AG04449 (cell line): ENCODE measurements at regions not wholly inside any gene's neighbourhood (a gene's known extent, or its start where the extent isn't known, plus 50 kb on each side); places are given as distances from the start of the nearest gene placed in this dataset.
"Not testable (repeated sequence)": the region's sequence is repeated elsewhere in the genome, so short reads cannot be mapped to it uniquely, and the experiment has no call there.

ENCODE experiments used
- CTCF ChIA-PET: fragments of 350-600 bp; formaldehyde crosslinking; extraction: SDS; loops from one replicate; lab custom pipeline; 2021; ENCODE audit warnings: antibody characterized with exemption; lab: Yijun Ruan, JAX
- POLR2A ChIA-PET: fragments of 400-600, 350-600 bp; formaldehyde crosslinking; extraction: SDS; loops from one replicate; lab custom pipeline; 2020; ENCODE audit warnings: antibody characterized with exemption, inconsistent platforms; lab: Yijun Ruan, JAX
- DNase-seq: peaks from one replicate; pipeline ENCODE4 v3.0.0-alpha.2; 2010; ENCODE audit warnings: low read depth, low spot score
- H3K4me3 ChIP-seq: 2 replicates; pipeline ENCODE4 v1.5.1; 2011; ENCODE audit warnings: low read depth, mild to moderate bottlenecking, control low read depth, low read length
- CTCF ChIP-seq: IDR thresholded peaks from one replicate; pipeline ENCODE4 v1.5.1; 2011; ENCODE audit warnings: mild to moderate bottlenecking, moderate library complexity, low read length, control low read depth, inconsistent platforms; ENCODE audit not compliant: insufficient read depth; ENCODE audit errors: missing control alignments

DNA sequence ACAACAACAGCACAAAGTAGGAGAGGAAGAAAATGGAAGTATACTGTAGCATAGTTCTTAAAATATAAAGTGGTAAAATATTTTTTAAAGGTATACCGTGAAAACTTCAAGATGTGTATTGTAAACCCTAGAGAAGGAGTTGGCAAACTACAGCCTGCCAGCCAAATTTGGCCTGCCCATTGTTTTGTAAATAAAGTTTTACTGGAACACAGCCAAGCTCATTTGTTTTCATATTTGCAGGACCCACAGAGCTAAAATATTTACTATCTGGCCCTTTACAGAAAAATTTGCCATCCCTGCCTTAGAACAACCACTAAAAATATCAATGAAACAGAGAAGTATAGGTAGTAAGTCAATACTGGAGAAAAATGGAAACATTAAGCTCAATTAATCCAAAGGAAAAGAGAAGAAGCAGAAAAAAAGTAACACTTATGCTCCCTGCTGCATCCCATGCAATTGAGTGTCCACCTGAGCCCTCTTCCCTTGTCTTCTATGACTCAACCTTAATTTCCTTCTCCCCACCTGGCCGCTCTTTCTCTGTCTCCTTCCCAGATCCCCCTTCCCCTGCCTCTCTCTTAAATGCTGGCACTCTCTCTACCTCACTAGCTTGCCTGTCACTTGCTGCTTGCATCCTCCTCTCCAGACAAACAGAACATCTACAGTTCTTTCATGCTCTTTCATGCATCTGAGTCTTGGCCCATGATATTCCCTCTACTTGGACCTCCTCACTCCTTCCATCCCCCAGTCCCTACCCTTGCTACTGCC is 50.6 kb upstream of the FER start:
- no peak for TF ChIP-seq CTCF
- POLR2A ChIA-PET, result no interaction called here
- no peak for DNase-seq
- CTCF ChIA-PET, result interaction anchor here (2.0 kb wide), 1 partner anchor 16 kb away, joined by 9 read pairs; no protein-coding TSS in a partner anchor
- H3K4me3 ChIP-seq, result no peak overlapping the region

GRCh38 chr5:108696407-108696806 is 51.3 kb upstream of the FER start:
- DNase-seq, result no peak
- ChIA-PET POLR2A (no interaction called here), CTCF (no interaction called here)
- no peak for TF ChIP-seq CTCF
- no peak overlapping the region for H3K4me3 ChIP-seq

- CTCF ChIA-PET, result interaction anchor here (1.0 kb wide), 1 partner anchor 22 kb away, joined by 3 read pairs; no protein-coding TSS in a partner anchor
- no peak for TF ChIP-seq CTCF
- no peak for DNase-seq
- POLR2A ChIA-PET, result no interaction called here
- H3K4me3 ChIP-seq, result no peak overlapping the region
Measured at GRCh38 chr5:108688485-108688884, 59.2 kb upstream of the FER start.

- H3K4me3 ChIP-seq, result no peak overlapping the region
- TF ChIP-seq CTCF, result no peak
- no peak for DNase-seq
- ChIA-PET CTCF (interaction anchor here (1.0 kb wide), 1 partner anchor 23 kb away, joined by 3 read pairs; no protein-coding TSS in a partner anchor), POLR2A (no interaction called here)
Measured at GRCh38 chr5:108687595-108688200, 60.0 kb upstream of the FER start.

GRCh38 chr5:108686676-108687075 is 61.0 kb upstream of the FER start:
- DNase-seq, result no peak
- POLR2A ChIA-PET, result no interaction called here
- no peak for TF ChIP-seq CTCF
- no peak overlapping the region for H3K4me3 ChIP-seq
- CTCF ChIA-PET, result no interaction called here

DNA sequence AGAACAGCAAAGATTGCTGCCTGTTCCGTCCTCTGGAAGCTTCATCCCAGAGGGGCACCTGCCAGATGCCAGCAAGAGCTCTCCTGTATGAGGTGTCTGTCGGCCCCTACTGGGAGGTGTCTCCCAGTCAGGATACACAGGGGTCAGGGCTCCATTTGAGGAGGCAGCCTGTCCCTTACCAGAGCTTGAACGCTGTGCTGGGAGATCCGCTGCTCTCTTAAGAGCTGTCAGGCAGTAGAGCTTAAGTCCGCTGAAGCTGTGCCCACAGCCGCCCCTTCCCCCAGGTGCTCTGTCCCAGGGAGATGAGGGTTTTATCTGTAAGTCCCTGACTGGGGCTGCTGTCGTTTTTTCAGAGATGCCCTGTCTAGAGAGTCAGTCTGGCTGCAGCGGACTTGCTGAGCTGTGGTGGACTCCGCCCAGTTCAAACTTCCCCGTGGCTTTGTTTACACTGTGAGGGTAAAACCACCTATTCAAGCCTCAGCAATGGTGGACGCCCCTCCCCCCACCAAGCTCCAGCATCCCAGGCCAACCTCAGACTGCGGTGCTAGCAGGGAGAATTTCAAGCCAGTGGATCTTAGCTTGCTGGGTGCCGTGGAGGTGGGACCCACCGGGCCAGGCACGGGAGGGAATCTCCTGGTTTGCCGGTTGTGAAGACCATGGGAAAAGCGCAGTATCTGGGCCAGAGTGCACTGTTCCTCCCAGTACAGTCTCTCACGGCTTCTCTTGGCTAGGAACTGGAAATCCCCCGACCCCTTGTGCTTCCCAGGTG is 62.1 kb upstream of the FER start:
- CTCF ChIA-PET, result interaction anchor here (1.1 kb wide), 1 partner anchor 22 kb away, joined by 3 read pairs; no protein-coding TSS in a partner anchor
- DNase-seq, POLR2A ChIA-PET, H3K4me3 ChIP-seq: not testable (repeated sequence)
